KMS-11 (cell line): ENCODE measurements at regions not wholly inside any gene's neighbourhood (a gene's known extent, or its start where the extent isn't known, plus 50 kb on each side); places are given as distances from the start of the nearest gene placed in this dataset.

Experiments
- H2AFZ ChIP-seq: fragments of 200-600 bp; sonication (generic); 2 replicates; pipeline ENCODE4 v1.6.1; 2016; ENCODE audit warnings: antibody characterized with exemption, mixed run types, low read depth
- H3K27ac ChIP-seq: fragments of 200-600 bp; sonication (generic); 2 replicates; pipeline ENCODE4 v1.6.1; 2016; ENCODE audit warnings: mild to moderate bottlenecking, mixed run types
- H3K27me3 ChIP-seq: fragments of 200-600 bp; sonication (generic); 2 replicates; pipeline ENCODE4 v1.6.1; 2017; ENCODE audit warnings: mild to moderate bottlenecking, low read depth, mixed run types, moderate library complexity; ENCODE audit not compliant: insufficient read depth
- H3K36me3 ChIP-seq: fragments of 200-600 bp; sonication (generic); 2 replicates; pipeline ENCODE4 v1.6.1; 2017; ENCODE audit warnings: mild to moderate bottlenecking, mixed run types; ENCODE audit not compliant: insufficient read depth
- H3K4me1 ChIP-seq: fragments of 200-600 bp; sonication (generic); 2 replicates; pipeline ENCODE4 v1.6.1; 2016; ENCODE audit warnings: mild to moderate bottlenecking, low read depth, mixed run types; ENCODE audit not compliant: poor library complexity, severe bottlenecking
- H3K4me2 ChIP-seq: fragments of 200-600 bp; sonication (generic); 2 replicates; pipeline ENCODE4 v1.7.0; 2016; ENCODE audit warnings: mild to moderate bottlenecking, mixed run types
- H3K4me3 ChIP-seq: fragments of 200-600 bp; sonication (generic); IDR thresholded peaks from 2 replicates; pipeline ENCODE4 v1.6.1; 2017; ENCODE audit warnings: low read depth, low read length, mixed read lengths; ENCODE audit not compliant: insufficient read depth
- H3K79me2 ChIP-seq: fragments of 200-600 bp; sonication (generic); 2 replicates; pipeline ENCODE4 v1.6.1; 2016; ENCODE audit warnings: low read depth, mixed run types; ENCODE audit not compliant: insufficient read depth
- H3K9ac ChIP-seq: fragments of 200-600 bp; sonication (generic); 2 replicates; pipeline ENCODE4 v1.6.1; 2016; ENCODE audit warnings: mild to moderate bottlenecking, mixed run types
- H4K20me1 ChIP-seq: fragments of 200-600 bp; sonication (generic); 2 replicates; pipeline ENCODE4 v1.6.1; 2016; ENCODE audit warnings: mild to moderate bottlenecking, mixed run types; ENCODE audit not compliant: insufficient read depth
- CTCF ChIP-seq: fragments of 200-600 bp; sonication (generic); conservative IDR thresholded peaks from 2 replicates; pipeline ENCODE4 v1.6.1; 2017; ENCODE audit warnings: low read depth, mild to moderate bottlenecking, antibody characterized with exemption, low read length, moderate library complexity, mixed read lengths

- H3K79me2 ChIP-seq = no peaks in the 10 kb centered on the region
- no peaks in the 10 kb centered on the region for H3K36me3 ChIP-seq
- no peak for TF ChIP-seq CTCF
- no peak overlapping the region for H3K4me2 ChIP-seq
- H3K4me3 ChIP-seq = no peak overlapping the region
- no peak overlapping the region for H3K27ac ChIP-seq
- H4K20me1 ChIP-seq = no peaks in the 10 kb centered on the region
- H3K9ac ChIP-seq = no peak overlapping the region
- H3K4me1 ChIP-seq = no peaks in the 10 kb centered on the region
- H2AFZ ChIP-seq = no peak overlapping the region
- H3K27me3 ChIP-seq = no peaks in the 10 kb centered on the region
Observed at GRCh38 chr12:24487606-24488005, 461.3 kb downstream of the BCAT1 start.

- no peak for TF ChIP-seq CTCF
- Histone ChIP-seq H3K4me1 (no peaks in the 10 kb centered on the region), H3K36me3 (no peaks in the 10 kb centered on the region), H2AFZ (no peak overlapping the region), H3K27me3 (no peaks in the 10 kb centered on the region), H3K79me2 (no peaks in the 10 kb centered on the region), H4K20me1 (no peaks in the 10 kb centered on the region), H3K27ac (no peak overlapping the region), H3K4me2 (no peak overlapping the region), H3K9ac (no peak overlapping the region), H3K4me3 (no peak overlapping the region)
Observed at GRCh38 chr12:24483732-24484131, 465.2 kb downstream of the BCAT1 start.

- Histone ChIP-seq H3K27me3 (no peaks in the 10 kb centered on the region), H3K9ac (no peak overlapping the region), H3K79me2 (no peaks in the 10 kb centered on the region), H4K20me1 (no peaks in the 10 kb centered on the region), H3K36me3 (no peaks in the 10 kb centered on the region), H3K4me3 (no peak overlapping the region), H3K4me2 (no peak overlapping the region), H3K27ac (no peak overlapping the region), H3K4me1 (no peaks in the 10 kb centered on the region), H2AFZ (no peak overlapping the region)
- TF ChIP-seq CTCF = no peak
Observed at GRCh38 chr12:24482882-24483604, 465.9 kb downstream of the BCAT1 start.

GRCh38 chr12:24482044-24482443, 466.9 kb downstream of the BCAT1 start:
- H3K4me2 ChIP-seq = no peak overlapping the region
- H3K9ac ChIP-seq = no peak overlapping the region
- H3K4me1 ChIP-seq = no peaks in the 10 kb centered on the region
- no peaks in the 10 kb centered on the region for H4K20me1 ChIP-seq
- H3K79me2 ChIP-seq = no peaks in the 10 kb centered on the region
- no peak overlapping the region for H2AFZ ChIP-seq
- TF ChIP-seq CTCF = no peak
- H3K4me3 ChIP-seq = no peak overlapping the region
- no peaks in the 10 kb centered on the region for H3K36me3 ChIP-seq
- no peak overlapping the region for H3K27ac ChIP-seq
- no peaks in the 10 kb centered on the region for H3K27me3 ChIP-seq
